ENCODE measurements at regions not wholly inside any gene's neighbourhood (a gene's known extent, or its start where the extent isn't known, plus 50 kb on each side); places are given as distances from the start of the nearest gene placed in this dataset.
"Not testable (repeated sequence)": the region's sequence is repeated elsewhere in the genome, so short reads cannot be mapped to it uniquely, and the experiment has no call there.

DNA sequence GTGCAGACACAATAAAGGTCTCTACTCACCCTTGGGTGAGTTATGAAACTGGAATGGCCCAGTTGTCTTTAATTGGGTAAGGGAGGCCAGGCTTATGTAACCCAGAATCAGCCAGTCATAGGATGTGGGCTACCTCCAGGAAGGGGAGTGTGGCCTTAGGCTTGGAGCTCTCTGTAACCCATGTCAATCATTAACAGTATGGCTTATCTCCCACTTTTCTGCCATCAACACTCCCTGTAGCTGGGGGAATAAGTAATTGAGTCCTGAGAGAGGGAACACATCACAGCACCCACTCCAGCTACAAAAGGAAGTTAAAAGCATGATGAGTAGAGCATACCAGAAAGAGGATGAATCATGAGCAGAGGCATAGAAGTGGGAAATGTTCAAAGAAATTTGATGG is 327.0 kb upstream of the DUSP10 start:
- in situ Hi-C loops (cut with HindIII; ENCODE audit: low pct_unique_long_range_greater_than_20kb, low sequenced_read_pairs): no loop called here
- DNase-seq (ENCODE audit: low read depth): peak; percentile 60

DNA sequence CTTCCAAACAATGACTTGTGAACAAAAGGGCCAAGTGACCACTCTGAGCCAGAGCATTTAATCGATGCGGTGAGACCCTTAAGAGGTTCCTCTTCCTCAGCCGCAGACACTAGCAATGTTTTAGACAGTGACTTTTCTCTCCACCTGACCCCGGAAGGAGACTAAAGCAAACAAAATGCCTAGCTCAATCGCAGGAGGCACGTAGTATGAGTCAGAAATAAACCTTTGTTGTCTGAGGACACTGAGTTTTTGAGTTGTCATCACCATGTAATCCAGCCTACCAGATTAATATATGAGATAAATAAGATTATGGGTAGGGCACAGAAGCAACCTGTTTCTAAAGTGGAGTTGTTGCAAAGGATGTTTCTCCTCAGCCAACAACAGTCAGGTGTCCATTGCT is 326.2 kb upstream of the DUSP10 start:
- DNase-seq (ENCODE audit: low read depth): no peak
- in situ Hi-C loops (cut with HindIII; ENCODE audit: low pct_unique_long_range_greater_than_20kb, low sequenced_read_pairs): no loop called here

DNA sequence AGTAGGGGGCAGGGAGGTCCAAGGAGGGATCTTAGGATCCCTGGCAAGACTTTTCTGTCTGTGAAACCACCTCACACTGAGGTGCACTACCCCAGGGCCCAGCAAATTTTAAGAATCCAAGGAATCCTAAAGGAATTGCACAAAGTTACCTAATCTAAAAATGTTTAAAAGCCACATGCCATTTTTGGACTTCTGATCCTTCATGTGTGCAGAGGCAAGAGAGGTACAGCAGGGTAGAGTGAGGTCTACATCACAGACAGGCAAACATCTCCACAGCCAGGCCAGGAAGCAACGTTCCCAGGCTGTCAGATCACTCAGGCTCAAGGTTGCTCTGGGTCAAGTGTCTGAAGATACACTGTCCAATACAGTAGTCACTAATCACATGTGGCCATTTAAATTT is 324.6 kb upstream of the DUSP10 start:
- DNase-seq (ENCODE audit: low read depth): no peak
- in situ Hi-C loops (cut with HindIII; ENCODE audit: low pct_unique_long_range_greater_than_20kb, low sequenced_read_pairs): no loop called here

DNA sequence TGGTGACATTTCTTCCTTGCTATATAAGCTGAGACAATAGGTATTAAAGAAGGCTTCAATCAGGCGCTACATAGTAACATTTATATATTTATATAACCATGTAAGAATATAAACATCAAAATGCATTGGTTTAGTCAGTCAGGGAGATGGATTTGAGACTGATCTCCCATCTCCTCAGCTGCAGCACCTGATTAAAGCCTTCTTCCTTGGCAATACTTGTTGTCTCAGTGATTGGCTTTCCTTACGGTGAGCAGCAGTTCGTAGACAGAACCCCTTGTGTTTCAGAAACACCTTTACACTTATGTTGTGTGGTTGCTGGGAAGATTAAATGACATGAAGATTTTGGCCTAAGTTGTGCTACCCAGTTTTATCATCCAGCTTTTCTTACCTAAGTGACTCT is 323.3 kb upstream of the DUSP10 start:
- DNase-seq (ENCODE audit: low read depth): no peak
- in situ Hi-C loops (cut with HindIII; ENCODE audit: low pct_unique_long_range_greater_than_20kb, low sequenced_read_pairs): no loop called here

DNA sequence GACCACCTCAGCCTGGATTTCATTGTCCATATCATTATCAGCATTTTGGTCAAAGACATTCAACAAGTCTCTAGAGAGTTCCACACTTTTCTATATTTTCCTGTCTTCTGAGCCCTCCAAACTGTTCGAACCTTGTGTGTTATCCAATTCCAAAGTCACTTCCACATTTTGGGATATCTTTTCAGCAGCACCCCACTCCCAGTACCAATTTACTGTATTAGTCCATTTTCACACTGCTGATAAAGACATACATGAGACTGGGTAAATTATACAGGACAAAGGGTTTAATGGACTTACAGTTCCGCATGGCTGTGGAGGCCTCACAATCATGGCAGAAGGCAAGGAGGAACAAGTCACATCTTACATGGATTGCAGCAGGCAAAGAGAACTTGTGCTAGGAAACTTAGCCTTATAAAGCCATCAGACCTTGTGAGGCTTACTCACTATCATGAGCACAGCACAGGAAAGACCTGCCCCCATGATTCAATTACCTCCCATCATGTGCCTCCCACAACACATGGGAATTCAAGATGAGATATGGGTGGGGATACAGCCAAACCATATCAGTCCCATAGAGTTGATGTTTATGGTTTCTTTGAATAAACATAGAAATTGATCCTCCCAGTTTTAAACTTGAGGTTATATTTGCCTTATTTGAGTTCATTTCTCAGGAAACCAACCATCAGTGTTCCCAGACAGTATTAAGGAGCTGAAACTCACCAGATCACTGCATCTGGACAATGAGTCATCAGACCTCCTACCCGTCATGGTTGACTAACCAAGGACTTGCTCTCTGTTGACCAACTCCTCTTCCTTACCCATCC is 322.7 kb upstream of the DUSP10 start:
- peak; percentile 75 for DNase-seq (ENCODE audit: low read depth)
- in situ Hi-C loops (cut with HindIII; ENCODE audit: low pct_unique_long_range_greater_than_20kb, low sequenced_read_pairs): no loop called here

DNA sequence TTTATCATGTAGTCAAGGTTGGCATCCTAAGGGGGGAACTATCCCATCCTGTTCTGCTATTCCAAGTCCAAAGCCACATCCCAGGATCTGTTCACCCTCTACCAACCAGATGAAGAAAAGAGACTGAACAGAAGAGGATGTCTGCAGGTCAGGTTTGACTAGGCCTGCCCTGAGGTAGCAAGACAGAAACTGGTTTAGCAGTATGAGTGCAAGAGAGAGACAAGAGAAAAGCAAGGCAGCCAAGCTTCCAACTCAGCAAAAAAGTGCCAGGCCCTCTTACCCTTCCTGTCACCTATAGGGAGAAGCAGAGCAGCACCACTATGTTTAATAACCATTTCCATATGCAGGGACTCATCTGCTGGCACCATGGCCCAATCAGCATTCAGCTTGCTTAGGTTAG is 320.8 kb upstream of the DUSP10 start:
- no peak for DNase-seq (ENCODE audit: low read depth)
- in situ Hi-C loops (cut with HindIII; ENCODE audit: low pct_unique_long_range_greater_than_20kb, low sequenced_read_pairs): no loop called here

DNA sequence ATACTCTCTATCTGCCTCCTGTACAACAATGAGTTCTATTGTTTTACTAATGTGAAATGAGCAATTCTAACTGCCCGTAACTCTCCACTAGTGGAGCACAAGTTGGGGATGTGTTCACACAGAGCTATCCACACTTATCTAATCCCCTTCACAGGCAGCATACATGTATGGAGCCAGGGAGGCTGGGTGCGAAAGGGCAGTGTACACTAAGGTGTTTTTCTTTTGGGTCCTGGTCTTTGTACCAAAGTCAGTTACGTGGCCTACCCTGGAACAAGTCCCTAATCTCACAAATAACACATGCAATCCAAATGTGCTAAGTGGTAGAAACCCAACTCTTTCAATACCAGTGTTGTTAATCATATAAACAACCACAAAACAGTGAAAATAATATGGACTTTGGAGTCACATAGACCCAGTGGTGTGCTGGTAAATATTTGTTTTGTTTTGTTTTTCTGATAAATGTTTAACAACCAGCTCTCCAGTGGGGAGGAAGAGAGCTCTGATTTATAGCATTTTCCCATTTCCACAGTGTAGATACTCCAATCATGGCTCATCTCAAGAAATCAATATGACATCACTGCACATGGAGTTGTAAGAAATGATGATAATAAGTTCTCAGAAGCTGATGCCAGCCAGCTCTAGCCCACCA is 319.9 kb upstream of the DUSP10 start:
- no peak for DNase-seq (ENCODE audit: low read depth)
- in situ Hi-C loops (cut with HindIII; ENCODE audit: low pct_unique_long_range_greater_than_20kb, low sequenced_read_pairs): no loop called here

DNA sequence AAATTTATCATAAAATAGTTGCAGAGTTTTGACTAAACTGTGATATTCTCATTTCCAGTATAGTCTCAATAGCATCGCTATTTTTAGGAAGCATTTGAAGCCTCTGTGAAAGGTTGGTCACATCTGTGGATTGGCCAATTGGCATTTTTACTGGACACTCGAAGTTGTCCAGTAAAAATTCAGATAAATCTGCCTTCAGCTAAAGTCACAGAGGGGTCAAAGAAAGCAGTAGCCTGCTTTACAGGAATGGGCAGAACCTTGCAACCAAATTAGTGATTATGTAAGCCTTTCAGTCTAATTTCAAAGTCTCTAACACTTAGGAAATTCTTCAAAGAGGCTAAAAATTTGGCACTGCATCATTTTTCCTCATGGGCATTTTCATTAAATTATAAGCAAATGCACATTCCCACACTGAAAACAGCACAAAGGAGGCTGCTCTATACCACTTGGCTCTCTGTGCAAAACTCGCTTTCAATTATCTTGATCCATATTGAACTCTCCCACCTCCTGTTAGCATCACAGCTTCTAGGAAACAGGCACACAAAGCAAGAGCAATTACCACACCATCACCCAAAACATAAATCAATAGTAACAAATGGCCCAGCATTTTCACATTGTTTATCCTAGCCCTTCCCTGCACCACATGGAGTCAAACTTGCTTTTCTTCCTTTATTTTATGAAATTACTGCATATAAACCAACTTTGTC is 318.5 kb upstream of the DUSP10 start:
- in situ Hi-C loops (cut with HindIII; ENCODE audit: low pct_unique_long_range_greater_than_20kb, low sequenced_read_pairs): no loop called here

DNA sequence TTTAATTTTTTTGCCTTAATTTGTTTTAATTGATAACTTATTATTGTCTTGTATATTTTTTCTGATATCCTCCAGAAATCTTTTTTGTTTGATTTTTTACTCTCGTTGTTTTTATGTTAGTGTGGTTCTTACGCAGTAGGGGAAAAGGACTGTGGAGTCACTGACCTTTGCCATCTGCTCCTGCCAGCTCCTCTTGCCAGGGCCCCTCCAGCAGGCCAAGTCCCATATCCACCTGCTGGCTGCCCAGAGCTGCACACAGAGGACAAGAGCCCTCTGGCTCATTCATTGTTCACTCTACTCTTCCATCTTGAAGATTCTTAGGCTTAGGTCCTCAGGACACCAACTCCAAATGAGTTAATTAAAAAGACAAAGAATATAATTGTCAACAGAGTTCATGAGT is 316.4 kb upstream of the DUSP10 start:
- in situ Hi-C loops (cut with HindIII; ENCODE audit: low pct_unique_long_range_greater_than_20kb, low sequenced_read_pairs): no loop called here
- DNase-seq (ENCODE audit: low read depth): no peak

More for the DNA sequence above, 318.5 kb upstream of the DUSP10 start:
- no peak for DNase-seq (ENCODE audit: low read depth)

DNA sequence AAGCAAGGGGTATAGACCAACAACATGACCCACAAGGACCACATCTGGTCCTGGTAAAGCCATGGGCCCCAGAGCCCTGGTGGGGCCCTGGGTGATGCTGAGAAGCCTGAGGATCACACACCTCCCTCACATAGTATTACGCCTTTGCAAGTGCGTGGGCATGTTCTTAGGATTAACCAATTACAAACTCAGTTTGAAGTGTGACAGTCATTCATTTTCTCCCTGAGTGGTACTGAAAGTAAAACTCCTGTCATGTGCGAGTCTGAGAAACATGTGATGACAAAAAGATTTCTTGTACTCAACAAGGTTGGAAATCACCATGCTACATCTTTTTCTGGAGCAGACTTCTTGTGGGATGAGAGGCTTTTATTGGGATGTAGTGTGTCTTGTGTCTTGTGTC is 315.3 kb upstream of the DUSP10 start:
- in situ Hi-C loops (cut with HindIII; ENCODE audit: low pct_unique_long_range_greater_than_20kb, low sequenced_read_pairs): no loop called here
- DNase-seq (ENCODE audit: low read depth): no peak

DNA sequence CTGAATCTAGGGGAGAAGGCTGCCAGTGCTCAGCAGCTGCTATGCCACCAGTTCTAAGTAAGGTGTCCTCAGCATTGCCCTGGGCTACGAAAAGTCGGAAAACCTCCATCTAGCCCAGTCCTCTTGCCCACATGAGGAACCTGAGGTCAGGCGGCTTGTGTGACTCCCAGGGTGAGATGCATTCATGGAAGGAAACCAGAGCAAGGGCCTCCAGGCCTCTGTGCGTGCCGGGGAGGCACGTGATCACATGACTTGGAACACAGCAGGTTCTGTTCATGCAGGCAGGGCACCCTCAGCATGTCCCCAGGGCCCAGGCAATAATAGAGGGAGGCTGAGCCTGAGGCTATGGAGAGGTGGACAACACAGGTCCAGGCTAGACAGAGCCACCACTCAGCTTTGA is 312.5 kb upstream of the DUSP10 start:
- no peak for DNase-seq (ENCODE audit: low read depth)
- in situ Hi-C loops (cut with HindIII; ENCODE audit: low pct_unique_long_range_greater_than_20kb, low sequenced_read_pairs): no loop called here

DNA sequence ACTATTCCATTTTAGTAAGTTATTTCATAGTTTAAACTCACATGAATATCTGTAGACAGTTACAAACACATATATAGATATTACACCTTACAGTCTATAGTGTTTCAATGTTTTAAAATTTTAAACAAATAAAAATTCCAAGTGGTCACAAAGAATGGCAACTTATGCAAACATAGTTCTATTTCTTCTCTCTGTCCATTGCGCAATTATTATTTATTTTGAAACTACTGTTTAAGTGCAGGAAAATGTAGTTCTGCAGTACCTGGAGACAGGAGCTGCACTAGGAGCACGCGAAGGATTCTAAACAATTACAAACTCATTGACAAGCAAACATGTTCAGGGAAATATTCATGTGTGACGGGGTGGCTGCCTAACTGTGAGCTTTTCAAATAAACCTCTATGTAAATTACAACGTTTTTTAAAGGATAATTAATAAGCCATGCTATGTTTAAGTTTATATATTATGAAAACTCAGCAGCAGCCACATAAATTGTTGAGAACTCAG is 312.0 kb upstream of the DUSP10 start:
- in situ Hi-C loops (cut with HindIII; ENCODE audit: low pct_unique_long_range_greater_than_20kb, low sequenced_read_pairs): no loop called here
- no peak for DNase-seq (ENCODE audit: low read depth)

DNA sequence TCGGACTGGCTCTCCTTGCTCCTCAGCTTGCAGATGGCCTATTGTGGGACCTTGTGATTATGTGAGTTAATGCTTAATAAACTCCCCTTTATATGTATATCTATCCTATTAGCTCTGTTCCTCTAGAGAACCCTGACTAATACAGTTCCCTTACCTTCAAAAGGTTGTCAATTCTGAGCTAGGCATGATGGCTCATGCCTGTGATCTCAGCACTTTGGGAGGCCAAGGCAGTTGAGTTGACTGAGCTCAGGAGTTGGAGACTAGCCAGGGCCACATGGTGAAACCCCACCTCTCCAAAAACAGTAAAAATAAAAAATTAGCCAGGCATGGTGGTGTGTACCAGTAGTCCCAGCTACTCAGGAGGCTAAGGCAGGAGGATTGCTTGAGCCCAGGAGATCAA is 309.4 kb upstream of the DUSP10 start:
- in situ Hi-C loops (cut with HindIII; ENCODE audit: low pct_unique_long_range_greater_than_20kb, low sequenced_read_pairs); DNase-seq (ENCODE audit: low read depth): not testable (repeated sequence)

DNA sequence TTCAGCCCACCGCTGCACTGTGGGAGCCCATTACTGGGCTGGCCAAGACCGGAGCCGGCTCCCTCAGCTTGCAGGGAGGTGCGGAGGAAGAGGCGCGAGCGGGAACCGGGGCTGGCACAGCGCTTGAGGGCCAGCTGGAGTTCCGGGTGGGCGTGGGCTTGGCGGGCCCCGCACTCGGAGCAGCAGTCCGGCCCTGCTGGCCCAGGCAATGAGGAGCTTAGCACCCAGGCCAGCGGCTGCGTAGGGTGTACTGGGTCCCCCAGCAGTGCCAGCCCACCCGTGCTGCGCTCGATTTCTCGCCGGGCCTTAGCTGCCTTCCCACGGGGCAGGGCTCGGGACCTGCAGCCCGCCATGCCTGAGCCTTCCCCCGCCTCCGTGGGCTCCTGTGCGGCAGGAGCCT is 307.8 kb upstream of the DUSP10 start:
- in situ Hi-C loops (cut with HindIII; ENCODE audit: low pct_unique_long_range_greater_than_20kb, low sequenced_read_pairs); DNase-seq (ENCODE audit: low read depth): not testable (repeated sequence)

DNA sequence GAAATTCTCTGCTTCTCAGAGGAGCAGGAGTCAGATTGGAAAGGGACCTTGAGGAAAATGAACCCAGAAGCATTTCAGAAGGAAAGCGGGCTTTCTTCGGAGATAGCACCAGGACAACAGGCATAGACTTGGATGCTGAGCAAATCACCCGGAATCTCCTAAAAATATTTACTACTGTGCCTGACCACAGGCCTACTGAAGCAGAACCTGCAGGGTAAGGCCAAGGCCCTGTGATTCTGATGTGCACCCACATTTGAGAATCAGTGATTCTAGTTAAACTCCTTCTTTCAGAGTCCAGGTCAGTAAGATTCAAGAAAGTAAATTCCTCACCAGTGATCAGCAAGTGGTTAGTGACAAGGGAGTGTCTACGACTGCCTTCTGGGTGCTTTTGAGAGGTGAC is 307.3 kb upstream of the DUSP10 start:
- in situ Hi-C loops (cut with HindIII; ENCODE audit: low pct_unique_long_range_greater_than_20kb, low sequenced_read_pairs): no loop called here
- no peak for DNase-seq (ENCODE audit: low read depth)

DNA sequence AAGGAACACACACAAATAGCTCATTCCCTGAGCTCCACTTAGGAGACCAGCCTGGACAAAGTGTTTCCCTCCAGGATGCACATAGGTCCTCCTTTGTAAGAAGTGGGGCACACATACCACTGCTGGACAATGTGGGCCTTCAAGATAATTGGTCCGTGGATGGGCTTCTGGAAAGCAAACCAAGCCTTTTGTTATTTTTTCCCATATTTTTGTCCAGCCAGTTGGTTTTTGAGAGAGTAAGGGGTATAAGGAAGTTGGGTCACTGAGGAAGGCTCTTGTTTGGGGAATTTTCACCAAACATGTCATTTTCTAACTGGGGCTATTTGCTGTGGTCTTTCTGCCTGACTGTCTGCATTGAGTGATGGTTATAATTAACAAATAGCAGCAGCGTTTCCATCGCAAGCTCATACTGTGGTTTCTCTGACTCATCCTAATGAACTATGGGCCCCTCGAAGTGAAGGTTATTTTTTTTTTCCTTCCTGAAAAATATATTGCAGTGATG is 306.3 kb upstream of the DUSP10 start:
- peak; percentile 45 for DNase-seq (ENCODE audit: low read depth)
- in situ Hi-C loops (cut with HindIII; ENCODE audit: low pct_unique_long_range_greater_than_20kb, low sequenced_read_pairs): no loop called here

DNA sequence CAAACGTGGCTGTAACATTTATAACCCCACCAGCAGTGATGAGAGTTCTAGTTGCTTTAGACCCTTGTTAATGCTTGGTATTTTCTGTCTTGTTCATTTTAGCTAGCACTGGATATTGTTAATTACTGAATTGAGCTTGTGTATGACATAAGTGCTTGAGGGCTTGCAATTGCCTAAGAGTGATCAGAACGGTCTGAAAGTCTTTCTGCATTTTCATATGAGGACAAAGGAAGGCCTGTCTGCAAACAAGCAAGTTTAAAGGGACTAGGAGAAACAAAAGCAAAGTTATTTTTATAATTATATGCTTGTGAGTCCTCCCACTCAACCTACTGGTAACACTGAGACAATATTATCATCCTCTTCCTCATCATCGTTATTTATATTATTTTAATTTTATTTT is 305.5 kb upstream of the DUSP10 start:
- in situ Hi-C loops (cut with HindIII; ENCODE audit: low pct_unique_long_range_greater_than_20kb, low sequenced_read_pairs): no loop called here
- DNase-seq (ENCODE audit: low read depth): no peak

DNA sequence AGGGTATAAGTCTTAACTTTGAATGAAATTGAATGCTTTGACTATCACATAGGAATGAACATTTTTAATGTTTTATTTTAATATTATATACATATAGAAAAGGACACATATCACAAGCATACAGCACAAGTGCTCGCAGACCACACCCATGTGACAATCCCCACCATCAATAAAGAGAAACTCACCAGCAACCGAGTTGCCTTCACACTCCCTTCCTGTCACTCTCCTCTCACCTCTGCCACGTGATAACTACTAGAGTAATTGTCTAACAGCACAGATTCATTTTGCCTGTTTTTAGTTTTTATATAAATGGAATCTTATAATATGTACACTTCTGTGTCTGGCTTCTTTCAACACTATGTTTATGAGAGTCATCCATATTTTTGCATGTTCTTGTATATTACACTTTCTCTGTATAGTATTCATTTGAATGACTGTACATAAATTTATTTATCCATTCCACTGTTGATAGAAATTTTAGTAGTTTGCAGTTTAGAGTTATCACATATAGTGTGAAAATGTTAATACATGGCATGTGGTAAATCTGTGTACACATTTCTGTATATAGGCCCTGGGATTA is 304.9 kb upstream of the DUSP10 start:
- in situ Hi-C loops (cut with HindIII; ENCODE audit: low pct_unique_long_range_greater_than_20kb, low sequenced_read_pairs): no loop called here
- DNase-seq (ENCODE audit: low read depth): no peak

DNA sequence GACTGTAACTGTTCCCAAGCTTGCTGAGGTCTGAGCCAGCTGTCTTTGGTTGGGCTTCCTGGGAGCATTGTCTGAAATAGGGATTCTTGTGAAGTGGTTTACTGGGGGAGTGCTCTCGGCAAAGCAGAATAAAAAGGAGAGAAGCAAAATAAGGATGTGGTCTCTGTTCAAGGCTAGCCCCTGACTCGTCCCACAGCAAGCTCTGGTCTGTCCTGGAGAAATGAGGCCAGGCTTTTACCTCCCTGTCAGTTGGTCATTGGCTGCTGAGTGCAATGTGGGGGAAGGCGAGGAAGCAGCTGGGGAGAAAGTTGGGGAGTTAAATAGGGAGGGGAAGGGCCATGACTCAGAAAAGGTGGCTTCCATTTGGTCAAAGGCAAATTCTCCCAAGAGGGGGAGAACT is 303.9 kb upstream of the DUSP10 start:
- in situ Hi-C loops (cut with HindIII; ENCODE audit: low pct_unique_long_range_greater_than_20kb, low sequenced_read_pairs): no loop called here
- DNase-seq (ENCODE audit: low read depth): no peak
